ENCODE measurements at regions not wholly inside any gene's neighbourhood (a gene's known extent, or its start where the extent isn't known, plus 50 kb on each side); places are given as distances from the start of the nearest gene placed in this dataset.

DNA sequence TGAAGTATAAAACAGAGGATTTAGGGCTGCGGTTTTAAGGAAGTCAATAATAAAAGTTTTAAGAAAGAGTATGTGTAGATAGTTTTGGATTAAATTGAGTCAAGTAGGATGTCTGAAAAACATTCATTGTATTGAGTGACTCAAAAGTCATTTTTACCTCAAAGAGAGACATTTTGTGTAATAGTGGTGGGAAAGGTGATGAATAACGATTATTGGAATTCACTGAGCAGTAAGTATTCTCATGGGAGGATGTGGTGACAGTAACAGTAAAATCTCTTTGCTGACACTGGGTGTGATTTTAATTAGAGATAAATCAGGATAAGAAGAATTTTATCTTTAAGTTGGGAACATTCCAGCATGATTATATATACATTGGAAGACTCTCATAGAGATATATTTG lies 233.6 kb downstream of the PDHA2 start:
- H3K4me3 ChIP-seq (replicated peaks; ENCODE audit: insufficient read depth, low read length), result no peak overlapping the region
- DNase-seq (ENCODE audit: low read depth in 1 of 2, low spot score in 1 of 2), result no peak
- H3K27ac ChIP-seq (replicated peaks), result no peak overlapping the region
- TF ChIP-seq POLR2AphosphoS5 (IDR thresholded peaks at IDR 0.05; ENCODE audit: low read depth) (no peak), GABPA (IDR thresholded peaks at IDR 0.05; ENCODE audit: low read depth) (no peak), SPI1 (IDR thresholded peaks at IDR 0.05; ENCODE audit: borderline replicate concordance, low read depth) (no peak)
- TF ChIP-seq, protein P1, sequence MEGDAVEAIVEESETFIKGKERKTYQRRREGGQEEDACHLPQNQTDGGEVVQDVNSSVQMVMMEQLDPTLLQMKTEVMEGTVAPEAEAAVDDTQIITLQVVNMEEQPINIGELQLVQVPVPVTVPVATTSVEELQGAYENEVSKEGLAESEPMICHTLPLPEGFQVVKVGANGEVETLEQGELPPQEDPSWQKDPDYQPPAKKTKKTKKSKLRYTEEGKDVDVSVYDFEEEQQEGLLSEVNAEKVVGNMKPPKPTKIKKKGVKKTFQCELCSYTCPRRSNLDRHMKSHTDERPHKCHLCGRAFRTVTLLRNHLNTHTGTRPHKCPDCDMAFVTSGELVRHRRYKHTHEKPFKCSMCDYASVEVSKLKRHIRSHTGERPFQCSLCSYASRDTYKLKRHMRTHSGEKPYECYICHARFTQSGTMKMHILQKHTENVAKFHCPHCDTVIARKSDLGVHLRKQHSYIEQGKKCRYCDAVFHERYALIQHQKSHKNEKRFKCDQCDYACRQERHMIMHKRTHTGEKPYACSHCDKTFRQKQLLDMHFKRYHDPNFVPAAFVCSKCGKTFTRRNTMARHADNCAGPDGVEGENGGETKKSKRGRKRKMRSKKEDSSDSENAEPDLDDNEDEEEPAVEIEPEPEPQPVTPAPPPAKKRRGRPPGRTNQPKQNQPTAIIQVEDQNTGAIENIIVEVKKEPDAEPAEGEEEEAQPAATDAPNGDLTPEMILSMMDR (IDR thresholded peaks at IDR 0.05; ENCODE audit: insufficient read depth, low read length), result no peak
- TF ChIP-seq, protein P2, sequence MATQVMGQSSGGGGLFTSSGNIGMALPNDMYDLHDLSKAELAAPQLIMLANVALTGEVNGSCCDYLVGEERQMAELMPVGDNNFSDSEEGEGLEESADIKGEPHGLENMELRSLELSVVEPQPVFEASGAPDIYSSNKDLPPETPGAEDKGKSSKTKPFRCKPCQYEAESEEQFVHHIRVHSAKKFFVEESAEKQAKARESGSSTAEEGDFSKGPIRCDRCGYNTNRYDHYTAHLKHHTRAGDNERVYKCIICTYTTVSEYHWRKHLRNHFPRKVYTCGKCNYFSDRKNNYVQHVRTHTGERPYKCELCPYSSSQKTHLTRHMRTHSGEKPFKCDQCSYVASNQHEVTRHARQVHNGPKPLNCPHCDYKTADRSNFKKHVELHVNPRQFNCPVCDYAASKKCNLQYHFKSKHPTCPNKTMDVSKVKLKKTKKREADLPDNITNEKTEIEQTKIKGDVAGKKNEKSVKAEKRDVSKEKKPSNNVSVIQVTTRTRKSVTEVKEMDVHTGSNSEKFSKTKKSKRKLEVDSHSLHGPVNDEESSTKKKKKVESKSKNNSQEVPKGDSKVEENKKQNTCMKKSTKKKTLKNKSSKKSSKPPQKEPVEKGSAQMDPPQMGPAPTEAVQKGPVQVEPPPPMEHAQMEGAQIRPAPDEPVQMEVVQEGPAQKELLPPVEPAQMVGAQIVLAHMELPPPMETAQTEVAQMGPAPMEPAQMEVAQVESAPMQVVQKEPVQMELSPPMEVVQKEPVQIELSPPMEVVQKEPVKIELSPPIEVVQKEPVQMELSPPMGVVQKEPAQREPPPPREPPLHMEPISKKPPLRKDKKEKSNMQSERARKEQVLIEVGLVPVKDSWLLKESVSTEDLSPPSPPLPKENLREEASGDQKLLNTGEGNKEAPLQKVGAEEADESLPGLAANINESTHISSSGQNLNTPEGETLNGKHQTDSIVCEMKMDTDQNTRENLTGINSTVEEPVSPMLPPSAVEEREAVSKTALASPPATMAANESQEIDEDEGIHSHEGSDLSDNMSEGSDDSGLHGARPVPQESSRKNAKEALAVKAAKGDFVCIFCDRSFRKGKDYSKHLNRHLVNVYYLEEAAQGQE (IDR thresholded peaks at IDR 0.05; ENCODE audit: insufficient replicate concordance, low read depth), result no peak
- no peaks in the 10 kb centered on the region for H3K27me3 ChIP-seq (ENCODE audit: insufficient read depth, poor library complexity, severe bottlenecking)

DNA sequence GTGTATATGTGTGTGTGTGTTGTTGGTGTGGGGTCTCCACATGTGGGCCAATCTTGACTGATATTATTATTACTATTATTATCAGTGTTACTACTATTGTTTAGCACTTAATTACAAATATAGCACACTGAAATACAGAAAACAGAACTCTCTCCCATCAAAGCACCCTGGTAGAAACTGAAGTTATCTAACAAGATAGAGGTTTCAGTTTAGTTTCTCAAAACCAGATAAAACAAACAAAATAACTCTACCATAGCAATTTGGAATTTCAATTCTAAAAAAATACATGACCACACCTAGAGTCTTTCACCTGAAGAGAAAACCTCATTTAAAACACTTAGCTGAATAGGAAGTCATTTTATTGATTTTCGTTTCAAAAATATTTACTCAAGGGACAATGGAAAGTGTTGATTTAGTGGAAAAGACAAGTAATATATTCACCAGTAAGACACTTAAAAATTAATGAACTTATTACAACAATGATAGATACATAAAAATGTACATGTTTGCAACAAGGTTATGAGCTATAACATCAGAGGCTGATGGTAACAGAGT lies 252.3 kb downstream of the PDHA2 start:
- TF ChIP-seq, protein P2 (IDR thresholded peaks at IDR 0.05; ENCODE audit: insufficient replicate concordance, low read depth), result no peak
- TF ChIP-seq, protein P1 (IDR thresholded peaks at IDR 0.05; ENCODE audit: insufficient read depth, low read length), result no peak
- TF ChIP-seq POLR2AphosphoS5 (IDR thresholded peaks at IDR 0.05; ENCODE audit: low read depth), result no peak
- TF ChIP-seq SPI1 (IDR thresholded peaks at IDR 0.05; ENCODE audit: borderline replicate concordance, low read depth), result no peak
- no peak for TF ChIP-seq GABPA (IDR thresholded peaks at IDR 0.05; ENCODE audit: low read depth)
- H3K27ac ChIP-seq (replicated peaks), result no peak overlapping the region
- no peak for DNase-seq (ENCODE audit: low read depth in 1 of 2, low spot score in 1 of 2)
- no peak overlapping the region for H3K4me3 ChIP-seq (replicated peaks; ENCODE audit: insufficient read depth, low read length)
- no peaks in the 10 kb centered on the region for H3K27me3 ChIP-seq (ENCODE audit: insufficient read depth, poor library complexity, severe bottlenecking)

DNA sequence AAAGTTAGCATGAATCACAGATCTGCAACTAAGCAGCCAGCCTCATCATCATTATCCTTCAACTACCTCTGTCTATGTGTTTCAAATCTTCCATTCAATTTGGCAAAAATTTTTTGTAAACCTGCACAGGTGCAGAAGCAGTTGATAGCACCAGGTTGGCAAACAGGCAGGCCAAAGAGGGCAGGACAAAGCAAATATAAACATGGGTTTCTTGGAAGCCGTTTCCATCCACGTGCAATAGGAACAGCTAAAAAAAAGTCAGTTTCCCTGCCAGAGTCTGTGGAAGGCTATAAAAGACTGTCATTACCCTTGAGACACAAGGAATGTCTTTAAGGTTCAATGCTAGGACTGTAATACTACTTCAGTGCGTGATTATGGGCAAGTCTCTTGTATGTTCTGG lies 253.2 kb downstream of the PDHA2 start:
- no peak for DNase-seq (ENCODE audit: low read depth in 1 of 2, low spot score in 1 of 2)
- no peaks in the 10 kb centered on the region for H3K27me3 ChIP-seq (ENCODE audit: insufficient read depth, poor library complexity, severe bottlenecking)
- TF ChIP-seq POLR2AphosphoS5 (IDR thresholded peaks at IDR 0.05; ENCODE audit: low read depth), result no peak
- TF ChIP-seq, protein P1 (IDR thresholded peaks at IDR 0.05; ENCODE audit: insufficient read depth, low read length), result no peak
- TF ChIP-seq GABPA (IDR thresholded peaks at IDR 0.05; ENCODE audit: low read depth), result no peak
- TF ChIP-seq, protein P2 (IDR thresholded peaks at IDR 0.05; ENCODE audit: insufficient replicate concordance, low read depth), result no peak
- H3K4me3 ChIP-seq (replicated peaks; ENCODE audit: insufficient read depth, low read length), result no peak overlapping the region
- H3K27ac ChIP-seq (replicated peaks), result no peak overlapping the region

Measured in HL-60 (cell line).